DOHH2 (cell line): ENCODE measurements at regions not wholly inside any gene's neighbourhood (a gene's known extent, or its start where the extent isn't known, plus 50 kb on each side); places are given as distances from the start of the nearest gene placed in this dataset.

Source experiments
- H3F3A ChIP-seq: fragments of 200-600 bp; sonication (generic), shearing (Covaris generic); 2 replicates; pipeline ENCODE4 v1.6.0; 2016; ENCODE audit warnings: antibody characterized with exemption, mild to moderate bottlenecking; ENCODE audit not compliant: control insufficient read depth, insufficient read depth
- H3K27ac ChIP-seq: fragments of 200-600 bp; sonication (generic); 2 replicates; pipeline ENCODE4 v1.5.1; 2014; ENCODE audit warnings: low read depth, mild to moderate bottlenecking, low read length, moderate library complexity
- H3K27me3 ChIP-seq: fragments of 200-600 bp; sonication (generic); 2 replicates; pipeline ENCODE4 v1.6.1; 2014; ENCODE audit warnings: mild to moderate bottlenecking, low read length, mixed read lengths; ENCODE audit not compliant: control insufficient read depth
- H3K36me3 ChIP-seq: fragments of 200-600 bp; sonication (generic); 2 replicates; pipeline ENCODE4 v1.6.1; 2014; ENCODE audit warnings: mild to moderate bottlenecking, low read length, moderate library complexity, mixed read lengths; ENCODE audit not compliant: control insufficient read depth
- H3K4me1 ChIP-seq: fragments of 200-600 bp; sonication (generic); 2 replicates; pipeline ENCODE4 v1.6.1; 2014; ENCODE audit warnings: mild to moderate bottlenecking, low read length, mixed read lengths; ENCODE audit not compliant: control insufficient read depth
- H3K4me2 ChIP-seq: fragments of 200-600 bp; sonication (generic); 2 replicates; pipeline ENCODE4 v1.6.0; 2014; ENCODE audit warnings: mild to moderate bottlenecking, low read length, moderate library complexity
- H3K4me3 ChIP-seq: fragments of 200-600 bp; sonication (generic); 2 replicates; pipeline ENCODE4 v1.5.1; 2014; ENCODE audit warnings: mild to moderate bottlenecking, low read length, mixed read lengths
- H3K79me2 ChIP-seq: fragments of 200-600 bp; sonication (generic); 2 replicates; pipeline ENCODE4 v1.6.1; 2014; ENCODE audit warnings: mild to moderate bottlenecking, low read length, mixed read lengths; ENCODE audit not compliant: control insufficient read depth
- H3K9me2 ChIP-seq: fragments of 200-600 bp; sonication (generic); replicated peaks from 2 replicates; pipeline ENCODE4 v1.6.1; 2014; ENCODE audit warnings: mild to moderate bottlenecking, low read length, mixed read lengths; ENCODE audit not compliant: control insufficient read depth
- H3K9me3 ChIP-seq: fragments of 200-600 bp; sonication (generic); 2 replicates; pipeline ENCODE4 v1.6.1; 2014; ENCODE audit warnings: antibody characterized with exemption, low read length, mixed read lengths; ENCODE audit not compliant: control insufficient read depth, insufficient read depth
- H4K20me1 ChIP-seq: fragments of 200-600 bp; sonication (generic); 2 replicates; pipeline ENCODE4 v1.6.0; 2014; ENCODE audit warnings: low read depth, mild to moderate bottlenecking, antibody characterized with exemption, low read length, moderate library complexity; ENCODE audit not compliant: control insufficient read depth, insufficient read depth
- CTCF ChIP-seq: fragments of 200-600 bp; sonication (generic); IDR thresholded peaks from one replicate; pipeline ENCODE4 v1.5.1; 2014; ENCODE audit warnings: antibody characterized with exemption, mild to moderate bottlenecking, low read depth, low read length; ENCODE audit not compliant: poor library complexity, severe bottlenecking
- EZH2phosphoT487 ChIP-seq: fragments of 200-600 bp; sonication (generic); IDR thresholded peaks from 2 replicates; pipeline ENCODE4 v1.6.1; 2017; ENCODE audit warnings: borderline replicate concordance, mild to moderate bottlenecking, antibody characterized with exemption, low read length, moderate library complexity, mixed read lengths

- no peak for TF ChIP-seq CTCF
- TF ChIP-seq EZH2phosphoT487: no peak
- Histone ChIP-seq H3K4me1 (no peaks in the 10 kb centered on the region), H3K79me2 (no peaks in the 10 kb centered on the region), H3K9me3 (no peaks in the 10 kb centered on the region), H3K9me2 (no peaks in the 10 kb centered on the region), H3K4me3 (no peak overlapping the region), H3K4me2 (no peak overlapping the region), H3K36me3 (no peaks in the 10 kb centered on the region), H4K20me1 (no peaks in the 10 kb centered on the region), H3K27me3 (no peaks in the 10 kb centered on the region), H3K27ac (no peak overlapping the region), H3F3A (no peaks in the 10 kb centered on the region)
Observed at GRCh38 chr1:170791941-170792340, 128.0 kb downstream of the PRRX1 start.

GRCh38 chr1:170800265-170800664 is 135.1 kb upstream of the MROH9 start:
- H3K4me2 ChIP-seq: no peak overlapping the region
- no peaks in the 10 kb centered on the region for H4K20me1 ChIP-seq
- no peaks in the 10 kb centered on the region for H3K9me3 ChIP-seq
- no peak overlapping the region for H3K27ac ChIP-seq
- TF ChIP-seq EZH2phosphoT487: no peak
- no peak for TF ChIP-seq CTCF
- no peaks in the 10 kb centered on the region for H3K79me2 ChIP-seq
- H3K4me3 ChIP-seq: no peak overlapping the region
- no peaks in the 10 kb centered on the region for H3F3A ChIP-seq
- H3K9me2 ChIP-seq: no peaks in the 10 kb centered on the region
- H3K27me3 ChIP-seq: no peaks in the 10 kb centered on the region
- H3K36me3 ChIP-seq: no peaks in the 10 kb centered on the region
- no peaks in the 10 kb centered on the region for H3K4me1 ChIP-seq

GRCh38 chr1:170800812-170801211 is 134.5 kb upstream of the MROH9 start:
- Histone ChIP-seq H4K20me1 (no peaks in the 10 kb centered on the region), H3K27me3 (no peaks in the 10 kb centered on the region), H3K79me2 (no peaks in the 10 kb centered on the region), H3K4me3 (no peak overlapping the region), H3K9me2 (no peaks in the 10 kb centered on the region), H3K4me1 (no peaks in the 10 kb centered on the region), H3K36me3 (no peaks in the 10 kb centered on the region), H3F3A (no peaks in the 10 kb centered on the region), H3K9me3 (no peaks in the 10 kb centered on the region), H3K4me2 (no peak overlapping the region), H3K27ac (no peak overlapping the region)
- no peak for TF ChIP-seq EZH2phosphoT487
- no peak for TF ChIP-seq CTCF

GRCh38 chr1:170803711-170804110 is 131.6 kb upstream of the MROH9 start:
- TF ChIP-seq EZH2phosphoT487 (no peak), CTCF (no peak)

More at GRCh38 chr1:170803711-170804110, 131.6 kb upstream of the MROH9 start:
- Histone ChIP-seq H4K20me1 (no peaks in the 10 kb centered on the region), H3F3A (no peaks in the 10 kb centered on the region), H3K79me2 (no peaks in the 10 kb centered on the region), H3K4me1 (no peaks in the 10 kb centered on the region), H3K9me2 (no peaks in the 10 kb centered on the region), H3K9me3 (no peaks in the 10 kb centered on the region), H3K4me2 (no peak overlapping the region), H3K27ac (no peak overlapping the region), H3K27me3 (no peaks in the 10 kb centered on the region), H3K36me3 (no peaks in the 10 kb centered on the region), H3K4me3 (no peak overlapping the region)
